Right lobe of liver (tissue), 6 donors: ENCODE measurements at regions not wholly inside any gene's neighbourhood (a gene's known extent, or its start where the extent isn't known, plus 50 kb on each side); places are given as distances from the start of the nearest gene placed in this dataset.

Source experiments
- ATAC-seq, 4 donors: fragments of 200-7000 bp; cut with Tn5 transposase; one replicate each; pipeline ENCODE4 v1.9.1; 2020; ENCODE audit warnings: mild to moderate bottlenecking in 4 of 4, moderate library complexity in 4 of 4
- DNase-seq, 3 donors: peaks; one replicate each; pipeline ENCODE4 v3.0.0-alpha.2; 2020
- H3K27ac ChIP-seq, 3 donors: fragments of 200-600 bp; one replicate each; pipeline ENCODE4 v1.8.0; 2022
- H3K27me3 ChIP-seq, 2 donors: fragments of 200-600 bp; one replicate each; pipeline ENCODE4 v1.8.0; 2022
- H3K36me3 ChIP-seq, 4 donors: fragments of 200-600 bp; sonication (generic) in 1 of 4; one replicate each; pipeline versions ENCODE4 v1.5.1 to v1.8.0; 2017 to 2022; ENCODE audit warnings: control low read depth in 1 of 4
- H3K4me1 ChIP-seq, 4 donors: fragments of 200-600 bp; sonication (generic) in 1 of 4; one replicate each; pipeline versions ENCODE4 v1.5.1 to v1.8.0; 2017 to 2022; ENCODE audit warnings: control low read depth in 1 of 4
- H3K4me3 ChIP-seq, 3 donors: fragments of 200-600 bp; one replicate each; pipeline ENCODE4 v1.8.0; 2022
- H3K9me3 ChIP-seq, 4 donors: fragments of 200-600 bp; sonication (generic) in 1 of 4; one replicate each; pipeline versions ENCODE4 v1.5.1 to v1.8.0; 2017 to 2022; ENCODE audit warnings: control low read depth in 1 of 4
- POLR2A ChIP-seq: fragments of 450-650 bp; IDR thresholded peaks from one replicate; pipeline ENCODE4 v1.6.1; 2017; ENCODE audit warnings: antibody characterized with exemption, mild to moderate bottlenecking
- WGBS: methylation state at CpG from one replicate; pipeline ENCODE4 v1.1.6; 2018; ENCODE audit warnings: low coverage, low lambda C conversion rate; ENCODE audit not compliant: insufficient coverage; ENCODE audit errors: missing lambda C conversion rate; 5-methylcytosine and 5-hydroxymethylcytosine counted together
- intact Hi-C, 2 donors: fragments of 100-400 bp; cut with DNase I; formaldehyde crosslinking; loops; one replicate each; pipeline versions ENCODE4 v1.11.2 to v1.14.1; 2022
- TF ChIP-seq, protein P1 (sequence below), 4 donors: fragments of 200-600 bp in 3 of 4; fragments of 450-650 bp in 1 of 4; IDR thresholded peaks; one replicate each; pipeline versions ENCODE4 v1.5.1 to v1.8.0; 2016 to 2022; ENCODE audit warnings: antibody characterized with exemption in 4 of 4, mild to moderate bottlenecking in 2 of 4
- donor health status: DM: no; HTN: yes; CAD: no.
- donor health status: DM: no; HTN: no; CAD: no.
- donor health status: DM: no; HTN: no; CAD: no.
- donor health status: DM: no; HTN: yes; CAD: no.
- donor health status: DM: no; HTN: yes; CAD: no.

DNA sequence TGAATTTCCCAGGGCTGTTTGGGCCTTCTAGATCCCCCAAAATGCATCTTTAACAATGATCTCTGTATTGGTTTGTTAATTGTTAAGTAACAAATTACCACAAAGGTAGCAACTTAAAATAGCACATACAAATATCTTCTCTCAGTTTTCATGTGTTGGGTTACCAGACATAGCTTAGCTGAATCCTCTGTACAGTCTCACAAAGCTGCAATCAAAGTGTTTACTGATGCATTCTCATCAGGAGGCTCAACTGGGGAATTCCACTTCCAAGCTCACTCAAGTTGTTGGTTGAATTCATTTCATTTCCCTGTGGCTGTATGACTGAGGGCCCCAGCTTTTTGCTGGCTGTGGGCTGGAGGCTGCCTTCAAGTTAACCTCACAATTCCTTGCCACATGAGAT is 297.6 kb downstream of the RPLP1 start:
- DNase-seq (no peak), ATAC-seq (no peak)
- Histone ChIP-seq H3K4me3 (no peak overlapping the region), H3K27me3 (no peaks in the 10 kb centered on the region), H3K27ac (no peak overlapping the region), H3K9me3 (no peaks in the 10 kb centered on the region), H3K4me1 (no peaks in the 10 kb centered on the region), H3K36me3 (no peaks in the 10 kb centered on the region)
- intact Hi-C loops: no loop called here
- TF ChIP-seq, protein P1, sequence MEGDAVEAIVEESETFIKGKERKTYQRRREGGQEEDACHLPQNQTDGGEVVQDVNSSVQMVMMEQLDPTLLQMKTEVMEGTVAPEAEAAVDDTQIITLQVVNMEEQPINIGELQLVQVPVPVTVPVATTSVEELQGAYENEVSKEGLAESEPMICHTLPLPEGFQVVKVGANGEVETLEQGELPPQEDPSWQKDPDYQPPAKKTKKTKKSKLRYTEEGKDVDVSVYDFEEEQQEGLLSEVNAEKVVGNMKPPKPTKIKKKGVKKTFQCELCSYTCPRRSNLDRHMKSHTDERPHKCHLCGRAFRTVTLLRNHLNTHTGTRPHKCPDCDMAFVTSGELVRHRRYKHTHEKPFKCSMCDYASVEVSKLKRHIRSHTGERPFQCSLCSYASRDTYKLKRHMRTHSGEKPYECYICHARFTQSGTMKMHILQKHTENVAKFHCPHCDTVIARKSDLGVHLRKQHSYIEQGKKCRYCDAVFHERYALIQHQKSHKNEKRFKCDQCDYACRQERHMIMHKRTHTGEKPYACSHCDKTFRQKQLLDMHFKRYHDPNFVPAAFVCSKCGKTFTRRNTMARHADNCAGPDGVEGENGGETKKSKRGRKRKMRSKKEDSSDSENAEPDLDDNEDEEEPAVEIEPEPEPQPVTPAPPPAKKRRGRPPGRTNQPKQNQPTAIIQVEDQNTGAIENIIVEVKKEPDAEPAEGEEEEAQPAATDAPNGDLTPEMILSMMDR (IDR thresholded peaks at IDR 0.05): no peak
- no peak for TF ChIP-seq POLR2A

GRCh38 chr15:69751147-69751546 is 298.5 kb downstream of the RPLP1 start:
- Histone ChIP-seq H3K9me3 (no peaks in the 10 kb centered on the region), H3K27me3 (no peaks in the 10 kb centered on the region), H3K36me3 (no peaks in the 10 kb centered on the region), H3K4me1 (no peaks in the 10 kb centered on the region), H3K4me3 (no peak overlapping the region), H3K27ac (no peak overlapping the region)
- no peak for TF ChIP-seq POLR2A
- TF ChIP-seq, protein P1 (IDR thresholded peaks at IDR 0.05): no peak
- 67% methylated on average over 2 of the region's 2 CpGs for WGBS
- DNase-seq: no peak
- no peak for ATAC-seq
- intact Hi-C loops: no loop called here

- H3K4me1 ChIP-seq: no peaks in the 10 kb centered on the region
- ATAC-seq: no peak
- TF ChIP-seq, protein P1 (IDR thresholded peaks at IDR 0.05): no peak
- no peak for TF ChIP-seq POLR2A
- no peak overlapping the region for H3K27ac ChIP-seq
- H3K9me3 ChIP-seq: no peaks in the 10 kb centered on the region
- intact Hi-C loops: no loop called here
- H3K36me3 ChIP-seq: no peaks in the 10 kb centered on the region
- no peaks in the 10 kb centered on the region for H3K27me3 ChIP-seq
- no peak for DNase-seq
- WGBS: 79% methylated on average over 5 of the region's 5 CpGs
- no peak overlapping the region for H3K4me3 ChIP-seq
Measured at GRCh38 chr15:69751566-69751965, 298.9 kb downstream of the RPLP1 start.

DNA sequence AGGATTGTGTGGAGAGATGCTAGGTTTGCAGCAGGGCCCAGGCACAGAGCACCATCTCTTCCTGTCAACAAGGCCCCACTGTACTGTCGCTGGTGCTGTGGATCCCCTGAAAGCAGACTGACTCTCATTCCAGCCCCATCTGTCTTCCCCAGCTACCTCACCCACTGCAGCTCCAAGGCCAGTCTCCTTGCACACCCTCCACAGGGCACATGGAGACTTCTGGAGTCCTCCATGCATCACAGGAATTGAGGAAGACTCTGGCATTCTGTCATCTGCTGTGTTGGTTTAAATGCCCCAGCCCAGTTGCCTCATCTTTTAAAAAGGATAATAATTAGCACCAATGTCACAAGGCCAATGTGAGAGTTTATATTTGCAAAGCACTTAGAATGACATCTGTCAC is 301.2 kb downstream of the RPLP1 start:
- WGBS: no CpG with 5 or more reads among the region's 1 CpG
- Histone ChIP-seq H3K27me3 (no peaks in the 10 kb centered on the region), H3K27ac (no peak overlapping the region), H3K4me1 (no peaks in the 10 kb centered on the region), H3K4me3 (no peak overlapping the region), H3K9me3 (no peaks in the 10 kb centered on the region), H3K36me3 (no peaks in the 10 kb centered on the region)
- ATAC-seq: no peak
- TF ChIP-seq, protein P1 (IDR thresholded peaks at IDR 0.05): no peak
- TF ChIP-seq POLR2A: no peak
- DNase-seq: no peak
- intact Hi-C loops: no loop called here

- DNase-seq (no peak), ATAC-seq (no peak)
- 67% methylated on average over 1 of the region's 1 CpG for WGBS
- H3K36me3 ChIP-seq: no peaks in the 10 kb centered on the region
- no peak overlapping the region for H3K4me3 ChIP-seq
- no peaks in the 10 kb centered on the region for H3K27me3 ChIP-seq
- intact Hi-C loops: no loop called here
- H3K9me3 ChIP-seq: no peaks in the 10 kb centered on the region
- H3K27ac ChIP-seq: no peak overlapping the region
- TF ChIP-seq POLR2A: no peak
- TF ChIP-seq, protein P1 (IDR thresholded peaks at IDR 0.05): no peak
- H3K4me1 ChIP-seq: no peaks in the 10 kb centered on the region
Measured at GRCh38 chr15:69754313-69754712, 301.7 kb downstream of the RPLP1 start.
